Muscle of arm (tissue), 1 donor: ENCODE measurements at regions not wholly inside any gene's neighbourhood (a gene's known extent, or its start where the extent isn't known, plus 50 kb on each side); places are given as distances from the start of the nearest gene placed in this dataset.

Source experiments
- DNase-seq: peaks from one replicate; pipeline ENCODE4 v3.0.0-alpha.2; 2013

DNA sequence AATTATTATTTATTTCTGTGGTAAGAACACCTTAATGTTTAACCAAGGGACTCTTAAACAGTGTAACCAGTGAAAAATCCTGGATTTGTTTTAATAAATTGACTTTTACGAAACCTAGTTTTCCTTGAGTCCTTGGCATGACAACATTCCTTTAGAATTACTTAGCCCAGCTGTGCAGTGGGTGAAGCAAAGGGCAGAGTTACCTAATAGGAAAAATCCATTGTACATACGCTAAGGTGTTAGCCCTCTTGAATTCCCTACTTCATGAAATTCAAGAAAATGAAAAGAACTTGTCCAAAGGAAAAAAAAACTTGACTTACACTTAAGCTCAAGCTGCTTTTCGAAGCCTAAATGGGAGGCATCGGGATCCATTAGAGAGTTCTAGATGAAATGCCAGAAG, 852.0 kb upstream of the ADAMTS5 start:
- DNase-seq = no peak

DNA sequence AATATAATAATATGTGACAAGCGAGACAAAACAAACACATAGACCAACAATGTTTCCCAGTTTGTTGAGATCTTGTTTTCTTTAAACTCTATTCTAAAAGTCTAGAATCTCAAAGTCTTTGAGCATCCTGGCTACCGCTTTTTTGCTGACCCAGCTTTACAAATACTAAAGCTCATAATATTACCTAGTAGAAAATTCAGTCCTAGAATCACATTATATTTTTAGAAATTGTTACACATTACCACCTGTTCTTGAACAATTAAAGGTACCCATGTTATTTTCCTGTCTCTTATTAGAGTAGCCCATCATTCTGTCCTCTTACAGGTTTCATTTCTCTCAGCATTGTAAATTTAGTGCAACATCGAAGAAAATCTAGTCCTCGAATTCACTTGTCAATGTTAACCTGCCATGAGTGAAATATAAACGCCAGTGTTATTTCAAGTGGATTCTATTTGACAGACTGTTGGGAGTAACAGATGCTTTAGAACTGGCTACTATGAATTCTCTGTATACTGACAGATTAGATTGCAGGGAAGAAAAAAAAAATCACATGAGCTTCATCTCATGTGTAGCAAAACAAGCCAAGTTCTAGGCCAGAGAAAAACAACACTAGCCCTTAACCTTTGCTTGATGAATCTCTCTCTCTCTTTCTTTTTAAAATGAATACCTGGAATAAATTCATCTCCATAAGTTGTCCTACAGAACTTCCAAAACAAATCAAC, 851.2 kb upstream of the ADAMTS5 start:
- no peak for DNase-seq

DNA sequence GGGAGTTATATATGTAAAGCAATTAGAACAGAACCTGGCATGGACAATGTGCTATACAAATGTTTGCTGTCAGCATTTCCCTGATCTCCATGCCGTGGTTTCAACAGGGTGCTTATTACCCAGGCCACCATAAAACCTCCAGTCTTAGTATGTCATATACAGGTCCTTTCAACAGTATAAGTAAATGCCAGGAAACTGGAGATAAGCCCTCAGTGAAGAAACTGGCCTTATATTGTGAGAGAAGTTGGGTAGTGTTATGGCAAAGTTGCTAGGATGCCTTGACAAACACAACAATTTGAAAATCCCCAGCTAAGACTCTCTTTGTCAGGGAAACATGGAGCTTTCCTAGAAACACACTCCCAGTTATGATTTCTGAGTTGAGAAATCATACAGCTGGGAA, 850.2 kb upstream of the ADAMTS5 start:
- no peak for DNase-seq

DNA sequence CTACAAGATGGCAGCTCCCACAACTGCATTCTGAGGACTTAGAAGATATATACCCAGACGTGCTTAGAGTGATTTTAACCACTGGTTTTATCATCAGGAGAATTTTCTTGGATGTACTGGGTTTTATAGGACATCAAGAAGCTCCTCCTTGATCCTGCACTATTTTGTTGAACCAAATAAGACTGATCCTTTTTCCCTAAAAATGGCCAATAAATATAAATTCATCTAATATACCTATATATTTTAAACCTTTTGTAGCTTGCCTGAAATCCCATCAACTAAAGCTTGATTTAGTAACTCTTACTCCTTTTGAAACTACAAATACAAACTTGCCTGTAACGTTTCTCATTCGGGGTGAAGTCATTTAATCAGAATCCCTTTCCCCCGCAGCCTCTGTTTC, 849.4 kb upstream of the ADAMTS5 start:
- DNase-seq = no peak

DNA sequence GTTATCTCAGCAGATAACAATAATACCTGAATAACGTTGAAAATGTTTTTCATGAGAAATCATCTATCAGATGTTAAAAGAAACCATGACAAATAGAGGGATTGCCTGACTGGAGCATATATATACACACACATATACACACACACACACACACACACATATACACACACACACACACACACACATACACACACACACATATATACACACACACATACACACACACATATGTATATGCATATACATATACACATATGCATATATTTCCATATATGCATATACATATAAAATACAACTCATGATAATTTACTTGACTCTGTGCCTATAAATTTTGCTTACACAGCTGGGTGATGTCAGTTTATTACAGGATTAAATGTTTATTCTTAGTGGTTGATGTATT, 847.3 kb upstream of the ADAMTS5 start:
- no peak for DNase-seq

DNA sequence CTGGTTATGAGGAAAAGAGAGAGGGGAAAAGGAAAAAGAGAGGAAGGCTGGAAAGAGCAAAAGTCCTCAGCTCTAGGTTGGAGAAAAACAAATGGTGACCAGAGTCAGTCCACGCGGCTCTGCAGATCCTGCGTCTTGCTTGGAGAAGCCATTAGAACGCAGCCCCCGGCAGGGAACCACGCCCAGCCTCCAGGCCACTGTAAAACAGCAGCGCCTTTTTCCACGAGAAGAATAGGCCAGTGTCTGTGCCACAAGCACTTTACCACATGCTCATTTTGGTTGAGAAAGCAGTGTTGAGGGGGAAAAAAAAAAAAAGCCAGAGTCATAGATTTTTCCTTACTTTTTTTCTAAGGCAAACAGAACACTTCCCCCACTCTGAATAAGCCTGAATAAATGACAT, 846.9 kb upstream of the ADAMTS5 start:
- DNase-seq = no peak

DNA sequence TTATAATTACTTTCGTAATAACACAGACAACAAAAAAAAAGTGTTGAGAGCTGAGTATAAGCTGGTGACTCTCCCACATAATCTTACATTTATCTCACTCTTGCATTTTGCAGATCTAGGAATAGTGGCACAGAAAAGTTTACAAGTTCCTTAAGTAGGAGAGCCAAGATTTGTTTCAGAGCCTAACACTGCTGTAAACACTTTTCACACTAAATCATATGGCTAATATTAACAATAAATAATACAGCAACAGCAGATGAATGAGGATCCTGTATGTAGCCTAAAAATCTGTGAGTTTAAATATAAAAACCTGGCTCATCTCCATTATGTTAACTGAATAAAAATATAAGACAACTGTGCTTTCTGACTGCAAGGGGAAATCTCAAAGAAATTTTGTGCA, 846.5 kb upstream of the ADAMTS5 start:
- DNase-seq = no peak

DNA sequence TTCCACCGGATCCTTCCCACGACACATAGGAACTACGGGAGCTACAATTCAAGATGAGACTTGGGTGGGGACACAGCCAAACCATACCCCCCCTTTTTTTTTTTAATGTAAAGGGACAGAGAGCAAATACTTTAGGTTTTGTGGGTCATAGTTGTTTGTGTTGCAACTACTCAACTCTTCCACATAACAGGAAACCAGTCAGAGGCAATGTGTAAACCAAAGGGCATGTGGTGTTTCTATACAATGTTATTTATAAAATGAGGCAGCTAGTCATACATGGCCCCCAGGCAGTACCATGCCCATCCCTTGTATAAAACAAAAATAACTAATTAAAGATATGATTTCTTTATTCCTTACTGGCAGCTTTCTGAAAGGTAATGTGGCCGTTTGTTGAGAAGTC, 845.4 kb upstream of the ADAMTS5 start:
- DNase-seq = no peak

DNA sequence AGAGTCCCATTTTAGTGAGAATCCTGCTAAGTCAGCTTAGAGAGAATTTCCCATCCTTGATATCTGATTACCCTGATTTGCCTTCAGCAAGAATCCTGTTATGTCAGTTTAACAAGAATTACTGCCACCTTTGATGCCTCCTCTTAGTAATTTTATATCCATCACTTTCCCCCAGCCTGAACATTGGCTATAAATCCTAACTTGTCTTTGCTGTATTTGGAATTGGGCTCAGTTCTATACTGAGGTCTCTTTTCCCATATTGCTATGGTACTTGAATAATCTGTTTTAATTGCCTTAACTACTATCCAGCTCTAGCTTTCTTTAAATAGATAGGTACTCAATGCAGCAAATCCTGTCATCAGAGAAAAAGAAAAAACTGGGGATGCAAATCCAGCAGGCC, 842.0 kb upstream of the ADAMTS5 start:
- DNase-seq = no peak

DNA sequence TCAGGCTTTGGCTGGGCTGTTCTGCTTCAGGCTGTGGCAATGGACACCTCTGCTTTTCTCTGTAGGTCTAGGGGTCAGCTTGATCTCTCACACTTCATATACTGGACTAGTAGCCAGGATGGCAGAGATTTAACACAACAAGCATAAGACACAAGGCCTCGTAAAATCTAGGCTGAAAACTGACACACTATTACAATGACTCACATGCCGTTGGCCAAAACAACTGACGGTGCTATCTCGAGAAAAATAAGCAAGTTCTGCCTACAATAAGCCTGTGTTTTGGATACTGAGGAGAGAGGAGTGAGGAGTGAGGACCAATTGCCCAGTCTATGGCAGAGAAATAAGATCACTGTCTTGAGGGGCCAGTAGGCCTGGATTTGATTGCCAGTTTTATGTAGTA, 840.7 kb upstream of the ADAMTS5 start:
- DNase-seq = no peak

DNA sequence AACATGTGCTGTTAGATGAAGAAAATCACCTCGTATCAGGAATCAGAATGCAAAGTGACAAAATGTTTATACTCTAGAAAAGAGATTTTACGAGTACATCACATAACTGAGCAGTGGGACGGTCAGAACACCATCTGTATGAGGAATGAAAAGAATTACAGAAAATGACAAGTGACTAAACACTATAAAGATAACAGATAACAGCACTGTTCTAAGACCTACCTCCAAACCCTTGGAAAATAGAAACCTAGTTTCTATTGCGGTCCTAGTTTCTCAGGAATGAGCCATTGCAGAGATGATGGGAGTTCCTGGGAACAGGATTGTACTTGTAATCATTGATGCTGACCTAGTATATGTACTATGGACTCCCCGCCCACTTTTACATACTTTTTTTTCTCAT, 839.4 kb upstream of the ADAMTS5 start:
- DNase-seq = no peak

DNA sequence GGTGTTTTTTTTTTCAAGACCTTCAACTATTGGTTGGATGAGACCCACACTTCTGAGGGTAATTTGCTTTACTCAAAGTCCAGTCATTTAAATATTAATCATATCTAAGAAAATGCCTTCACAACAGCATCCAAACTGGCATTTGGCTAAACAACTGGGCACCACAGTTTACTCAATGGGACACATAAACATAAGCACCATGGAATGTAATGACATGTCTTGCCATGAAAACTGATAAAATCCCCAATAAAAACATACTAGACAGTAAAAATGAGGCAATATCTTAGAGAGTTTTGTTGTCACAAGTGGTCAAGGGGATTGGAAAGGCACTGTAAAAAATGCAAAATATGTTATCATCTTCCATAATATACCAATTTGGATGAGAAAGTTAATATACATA, 838.8 kb upstream of the ADAMTS5 start:
- DNase-seq = no peak

DNA sequence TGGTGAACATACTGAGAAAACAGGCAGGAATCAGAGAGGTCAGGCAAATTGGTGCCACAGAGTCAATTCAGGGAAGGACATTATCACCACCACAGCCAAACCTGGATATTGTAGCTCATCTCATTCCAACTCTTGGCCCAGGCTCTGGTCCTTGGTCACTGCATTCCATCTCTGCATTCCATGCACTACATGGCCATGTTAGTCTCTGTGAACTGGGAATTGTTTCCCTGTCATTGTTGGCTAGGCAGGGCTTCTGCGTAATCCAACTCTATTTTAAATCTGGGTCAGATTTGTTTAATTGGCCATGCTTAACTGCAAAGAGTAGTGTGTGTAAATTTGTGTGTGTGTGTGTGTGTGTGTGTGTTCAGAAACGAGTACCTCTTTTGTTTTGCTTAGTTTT, 837.6 kb upstream of the ADAMTS5 start:
- no peak for DNase-seq

DNA sequence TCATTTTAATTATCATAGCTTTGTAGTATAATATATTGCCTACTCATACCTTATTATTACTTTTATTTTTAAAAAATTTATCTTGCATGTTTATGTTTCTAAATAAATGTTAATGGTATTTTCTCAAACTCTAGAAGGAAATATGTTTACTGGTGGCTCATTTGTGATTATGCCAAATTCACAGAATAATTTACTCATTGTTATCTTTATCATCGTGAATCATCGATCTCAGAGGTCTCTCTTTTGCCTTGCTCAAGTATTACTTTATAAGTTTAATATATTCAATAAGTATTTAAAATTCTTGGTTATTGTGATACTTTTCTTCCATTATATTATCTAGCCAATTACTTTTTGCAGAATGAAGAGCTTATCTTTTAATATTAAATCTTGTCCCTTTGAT, 836.7 kb upstream of the ADAMTS5 start:
- no peak for DNase-seq

DNA sequence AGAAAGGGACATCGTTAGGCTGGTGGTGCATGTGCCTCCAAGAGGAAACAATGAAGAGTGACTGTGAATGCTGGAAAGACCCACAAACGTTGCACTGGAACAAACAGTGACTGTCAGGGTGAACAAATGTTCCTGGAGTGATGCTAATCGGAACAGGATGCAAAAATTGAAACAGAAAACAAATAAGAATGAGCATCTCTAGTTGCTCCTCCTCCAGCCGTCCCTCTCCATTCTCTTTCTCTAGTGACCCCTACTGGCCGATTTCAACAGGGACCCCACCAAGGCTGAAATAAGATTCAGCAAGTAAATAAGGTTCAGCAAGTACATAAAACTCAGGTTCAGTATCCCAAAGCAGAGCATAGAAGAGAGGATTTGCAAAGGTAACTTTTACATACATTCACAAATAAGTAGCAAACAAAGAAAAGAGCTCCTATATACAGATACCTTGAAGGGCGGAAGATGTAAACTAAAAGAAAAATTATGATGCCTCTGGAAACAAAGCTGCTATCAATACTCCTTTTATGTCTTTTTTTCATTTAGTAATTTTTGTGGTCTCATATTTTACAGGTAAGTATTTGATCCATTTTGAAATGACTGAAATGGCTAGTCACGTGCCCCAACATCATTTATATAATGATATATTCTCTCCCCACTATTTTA, 836.1 kb upstream of the ADAMTS5 start:
- DNase-seq = no peak

DNA sequence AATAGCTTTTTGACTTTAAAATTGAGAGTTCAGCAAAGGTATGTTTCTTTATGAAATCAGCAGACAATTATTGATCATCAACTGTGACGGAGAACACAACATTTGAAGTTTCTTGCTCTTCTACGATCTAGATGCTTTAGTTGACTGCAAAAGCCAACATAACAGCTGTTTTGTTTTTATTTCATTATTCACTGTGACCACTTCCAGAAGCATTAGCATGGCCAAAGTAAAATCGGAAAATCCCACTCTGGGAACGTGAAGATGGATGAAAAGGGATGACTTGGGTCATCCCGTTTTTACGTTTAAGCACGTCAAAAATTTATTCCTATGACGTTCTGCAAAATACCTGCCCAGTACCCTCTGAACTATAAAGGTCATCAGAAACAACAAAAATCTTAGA, 833.0 kb upstream of the ADAMTS5 start:
- DNase-seq = no peak

DNA sequence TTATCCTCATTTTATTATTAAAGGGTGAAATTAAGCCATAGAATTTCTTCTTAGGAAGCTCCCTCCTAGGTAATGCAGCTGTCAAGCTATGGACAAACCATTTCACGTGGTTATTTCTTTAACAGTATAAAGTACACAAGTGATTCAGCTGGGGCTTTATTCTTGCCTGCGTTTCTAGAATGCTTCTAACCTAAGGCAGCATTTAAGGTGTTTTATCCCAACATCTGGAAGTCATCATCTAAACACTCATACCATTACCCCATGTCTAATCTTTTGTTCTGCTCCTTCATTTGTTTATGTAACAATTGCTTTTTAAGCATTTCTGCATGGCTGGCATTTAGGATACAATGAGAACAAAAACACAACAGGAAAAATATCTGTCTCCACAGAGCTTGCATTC, 829.2 kb upstream of the ADAMTS5 start:
- no peak for DNase-seq

DNA sequence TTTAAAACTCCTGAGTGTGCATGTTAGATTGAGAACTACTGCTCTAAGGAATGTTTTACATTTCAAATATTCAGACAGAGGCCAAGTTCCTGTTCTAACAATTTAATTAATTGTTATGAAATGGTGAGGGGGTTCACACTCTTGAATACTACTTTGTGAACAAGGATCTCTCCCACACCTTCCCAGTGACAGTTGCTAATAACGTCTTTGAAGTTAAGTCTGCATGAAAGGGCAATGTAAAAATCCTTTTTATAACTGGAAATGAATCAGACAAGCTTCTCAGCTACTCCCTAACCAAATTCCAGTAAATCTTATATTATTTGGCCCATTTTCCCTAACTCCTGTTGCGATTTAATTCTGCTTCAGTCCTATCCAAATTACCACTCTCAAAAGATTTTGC, 828.5 kb upstream of the ADAMTS5 start:
- no peak for DNase-seq

DNA sequence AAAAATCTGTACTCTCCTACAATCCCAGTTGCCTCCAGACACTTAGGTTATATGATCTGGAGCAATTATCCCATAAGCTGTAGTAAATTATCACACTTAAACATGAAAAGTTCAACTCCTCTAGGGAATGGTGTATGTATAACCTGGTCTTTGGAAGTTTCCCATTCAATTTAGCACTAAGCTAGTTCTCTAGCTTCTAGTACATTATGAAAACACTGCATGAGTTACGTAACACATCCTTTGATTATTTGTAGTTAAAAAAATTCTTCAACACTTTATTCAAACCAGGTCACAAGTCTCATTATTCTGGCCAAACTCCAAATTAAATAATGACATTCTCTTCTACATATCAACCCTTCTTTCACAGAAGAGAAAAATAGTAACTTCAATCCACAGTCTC, 827.0 kb upstream of the ADAMTS5 start:
- DNase-seq = no peak

DNA sequence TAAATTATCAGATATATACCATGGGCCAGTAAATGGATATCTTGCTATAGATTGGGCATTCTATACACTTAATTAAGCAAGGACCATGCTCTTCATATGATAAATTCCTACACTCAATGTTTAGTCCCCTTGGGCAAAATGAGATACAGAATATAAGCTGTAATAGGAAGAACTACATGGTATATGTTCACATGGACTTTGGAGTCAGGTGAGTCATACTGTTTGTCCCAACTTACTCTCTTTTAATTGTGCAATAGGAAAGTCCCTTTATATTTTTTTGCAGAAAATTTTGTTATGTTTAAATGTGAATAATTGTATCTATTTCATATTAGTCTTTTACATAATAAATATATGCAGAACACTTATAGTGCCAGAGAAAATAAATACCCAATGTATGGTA, 820.2 kb upstream of the ADAMTS5 start:
- DNase-seq = no peak

DNA sequence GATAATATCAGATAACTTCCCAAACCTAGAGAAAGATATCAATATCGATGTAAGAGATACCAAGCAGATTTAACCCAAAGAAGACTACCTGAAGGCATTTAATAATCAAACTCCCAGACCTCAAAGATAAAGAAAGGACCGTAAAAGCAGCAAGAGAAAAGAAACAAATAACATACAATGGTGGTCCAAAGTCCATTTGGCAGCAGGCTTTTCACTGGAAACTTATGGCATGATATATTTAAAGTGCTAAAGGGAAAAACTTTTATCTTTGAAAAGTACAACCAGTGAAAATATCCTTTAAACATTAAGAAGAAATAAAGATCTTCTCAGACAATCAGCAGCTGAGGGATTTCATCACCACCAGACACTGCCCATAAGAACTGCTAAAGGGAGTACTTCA, 812.7 kb upstream of the ADAMTS5 start:
- DNase-seq = no peak

DNA sequence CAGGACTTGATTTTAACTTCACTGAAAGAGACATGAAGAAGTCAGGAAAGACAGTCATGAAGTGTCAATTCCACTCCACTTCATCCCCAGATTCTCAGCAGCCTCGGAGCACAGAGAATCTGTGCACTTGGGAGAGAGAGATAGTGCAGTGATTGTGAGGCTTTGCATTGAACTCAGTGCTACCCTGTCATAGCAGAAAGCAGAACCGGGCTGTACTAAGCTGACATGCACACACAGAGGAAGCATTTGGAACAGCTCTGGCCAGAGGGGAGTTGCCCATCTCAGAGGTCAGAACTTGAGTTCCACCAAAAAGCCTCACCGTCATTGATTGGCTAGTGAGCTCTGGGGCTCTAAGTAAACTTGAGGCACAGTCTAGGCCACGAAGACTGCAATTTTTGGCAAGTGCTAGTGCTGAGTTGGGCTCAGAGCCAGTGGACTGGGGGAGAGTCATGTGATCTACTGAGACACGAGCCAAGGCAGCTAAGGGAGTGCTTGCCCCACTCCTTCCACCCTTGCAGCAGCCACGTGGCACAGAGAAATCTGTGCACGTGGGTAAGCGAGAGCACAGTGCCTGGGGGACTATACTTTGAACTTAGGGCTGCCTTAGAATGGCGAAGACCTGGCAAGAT, 810.2 kb upstream of the ADAMTS5 start:
- DNase-seq = no peak

DNA sequence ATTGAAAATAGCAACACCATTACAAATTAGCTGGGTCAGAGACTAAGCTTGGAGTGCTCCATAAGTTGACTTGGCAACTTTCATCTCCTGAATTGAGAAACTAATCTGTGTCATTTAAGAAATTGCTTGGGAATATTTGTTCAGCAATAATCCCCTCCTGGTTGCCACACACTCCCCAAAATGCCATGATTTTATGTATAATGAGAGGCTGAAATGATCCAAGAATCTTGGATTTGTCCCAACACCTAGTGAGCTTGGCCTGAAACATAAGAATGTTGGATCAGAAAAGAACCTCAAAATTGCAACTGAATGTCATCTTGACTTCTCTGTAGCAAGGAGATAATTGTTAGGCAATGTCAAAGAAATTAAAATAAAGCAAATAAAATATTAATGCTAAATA, 805.9 kb upstream of the ADAMTS5 start:
- no peak for DNase-seq
